Stimulated activated CD8-positive, alpha-beta memory T cell treated with anti-CD3 and anti-CD28 coated beads, Interleukin-12 subunit alpha, Interleukin-12 subunit beta, amount 100 ng/mL, for 1 hour (primary cell): ENCODE measurements at regions not wholly inside any gene's neighbourhood (a gene's known extent, or its start where the extent isn't known, plus 50 kb on each side); places are given as distances from the start of the nearest gene placed in this dataset.

ENCODE experiments used
- DNase-seq: peaks from one replicate; pipeline ENCODE4 v3.0.0-alpha.2; 2020; ENCODE audit warnings: low read depth

GRCh38 chr15:85941186-85941855, 138.3 kb upstream of the AGBL1 start:
- DNase-seq = no peak

- DNase-seq = no peak
These were observed 137.0 kb upstream of the AGBL1 start for GRCh38 chr15:85942632-85943031.

DNA sequence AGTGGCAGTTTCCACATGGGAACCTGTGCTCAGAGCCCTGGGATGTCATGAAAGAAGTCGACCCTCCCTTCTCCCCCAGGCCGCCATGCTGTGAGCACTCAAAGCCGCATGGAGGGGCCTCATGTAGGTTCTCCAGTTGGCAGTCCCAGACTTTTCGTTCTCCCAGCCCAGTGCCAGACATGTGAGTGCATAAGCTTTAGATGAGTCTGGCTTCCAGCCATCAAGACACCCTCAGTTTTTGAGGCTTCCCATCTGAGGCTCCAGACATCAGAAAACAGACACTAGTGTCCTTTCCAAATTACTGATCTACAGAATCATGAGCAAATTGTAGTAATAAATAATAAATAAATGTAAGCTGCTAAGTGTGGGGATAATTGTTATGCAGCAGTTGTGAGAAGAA, 136.5 kb upstream of the AGBL1 start:
- no peak for DNase-seq

- DNase-seq = no peak
These were observed 135.9 kb upstream of the AGBL1 start for GRCh38 chr15:85943791-85944190.

GRCh38 chr15:85947021-85947420, 132.7 kb upstream of the AGBL1 start:
- no peak for DNase-seq

DNA sequence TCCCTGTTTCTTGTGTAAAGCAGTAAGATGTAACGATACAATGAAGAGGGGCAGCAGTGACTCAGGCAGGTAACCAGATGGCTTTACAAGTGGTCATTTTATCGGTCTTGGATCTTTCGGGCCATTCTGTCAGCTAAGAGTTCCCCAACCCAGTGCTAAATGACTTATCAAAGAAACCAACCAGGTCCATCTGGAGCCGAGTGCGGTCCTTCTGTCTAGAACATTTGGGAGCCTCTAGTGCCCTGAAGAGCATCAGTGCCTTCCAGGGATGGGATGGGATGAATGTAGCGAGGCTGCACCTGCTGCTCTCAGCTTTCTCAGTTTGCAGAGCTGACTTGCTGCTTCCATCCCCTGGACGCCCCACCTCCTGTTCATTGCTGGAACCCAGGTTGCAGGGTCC, 131.7 kb upstream of the AGBL1 start:
- no peak for DNase-seq

DNA sequence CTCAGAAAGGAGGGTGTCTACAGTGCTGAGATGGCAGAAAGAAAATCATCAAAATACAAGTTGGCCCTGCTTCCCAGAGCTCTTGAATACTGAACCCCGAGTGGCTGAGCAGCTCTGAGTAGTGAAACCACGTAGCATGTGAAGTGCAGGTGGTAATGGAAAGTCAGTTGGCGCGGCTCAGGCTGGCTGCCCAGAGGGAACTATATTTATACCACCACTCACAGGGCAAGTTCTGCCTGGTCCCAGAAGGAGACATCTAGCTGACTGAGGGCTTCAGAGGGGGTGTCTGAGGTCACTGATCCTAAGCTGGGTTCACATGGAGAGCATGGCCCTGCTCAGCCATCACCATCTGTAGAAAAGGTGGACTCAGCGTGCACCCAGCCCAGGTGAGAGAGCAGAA, 129.6 kb upstream of the AGBL1 start:
- DNase-seq = no peak

DNA sequence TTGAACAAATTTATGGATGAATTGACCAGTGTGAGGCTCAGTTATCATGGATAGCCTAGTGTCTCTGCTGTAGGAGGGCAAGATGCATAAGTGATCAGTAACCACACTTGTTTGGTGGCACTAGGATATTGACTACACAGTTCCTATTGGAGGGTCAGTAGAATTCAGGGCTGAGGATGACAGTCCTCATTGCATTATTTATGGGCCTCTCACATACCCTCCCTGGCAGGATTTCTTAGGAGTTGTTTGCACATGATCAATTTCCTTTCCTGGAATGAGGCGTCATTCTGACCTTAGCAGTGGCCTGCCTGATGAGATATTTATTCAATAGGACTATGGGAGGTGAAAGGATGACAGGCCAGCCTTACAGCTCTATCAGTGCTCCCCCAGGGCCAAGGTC, 125.1 kb upstream of the AGBL1 start:
- DNase-seq = no peak

DNA sequence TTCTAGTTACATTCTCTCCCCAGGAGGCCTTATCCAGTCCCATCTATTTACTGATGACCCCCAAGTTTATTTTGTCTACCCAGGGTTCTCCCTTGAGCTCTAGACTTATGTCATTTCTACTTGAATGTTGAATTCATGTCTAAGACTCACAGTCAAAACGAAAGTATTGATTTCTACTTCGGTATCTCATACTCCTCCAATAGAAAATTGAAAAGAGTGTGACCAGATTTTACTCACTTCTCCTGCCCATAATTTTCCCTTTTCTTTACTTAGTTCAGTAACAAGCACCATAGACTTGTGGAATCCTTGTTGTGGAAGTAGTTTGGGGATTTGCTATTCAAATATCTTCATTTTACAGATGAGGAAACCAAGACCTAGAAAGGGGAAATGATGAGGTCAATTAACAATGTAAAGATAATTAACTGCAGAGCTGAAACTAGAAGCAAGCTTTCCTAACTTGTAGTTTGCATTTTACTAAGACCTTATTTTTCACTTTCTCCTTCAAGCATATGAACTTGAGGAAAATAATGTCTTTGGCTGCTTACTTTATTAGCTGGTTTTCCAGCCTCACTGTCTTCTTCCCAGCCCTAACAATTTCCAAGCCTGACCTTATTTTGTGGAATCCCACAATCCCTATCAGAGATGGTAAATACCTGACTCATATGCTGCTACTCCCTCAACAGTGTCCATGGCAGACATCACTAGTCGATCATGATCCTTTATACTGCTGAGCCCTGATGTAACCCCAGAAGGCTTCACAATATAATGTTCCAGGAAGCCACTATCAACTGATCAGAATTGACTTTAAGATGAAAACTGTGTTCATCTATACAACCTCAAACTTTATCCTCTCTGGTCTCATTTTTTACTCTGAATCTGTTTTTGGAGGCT, 123.9 kb upstream of the AGBL1 start:
- DNase-seq = no peak

- DNase-seq = no peak
These were observed 123.0 kb upstream of the AGBL1 start for GRCh38 chr15:85956532-85957275.

DNA sequence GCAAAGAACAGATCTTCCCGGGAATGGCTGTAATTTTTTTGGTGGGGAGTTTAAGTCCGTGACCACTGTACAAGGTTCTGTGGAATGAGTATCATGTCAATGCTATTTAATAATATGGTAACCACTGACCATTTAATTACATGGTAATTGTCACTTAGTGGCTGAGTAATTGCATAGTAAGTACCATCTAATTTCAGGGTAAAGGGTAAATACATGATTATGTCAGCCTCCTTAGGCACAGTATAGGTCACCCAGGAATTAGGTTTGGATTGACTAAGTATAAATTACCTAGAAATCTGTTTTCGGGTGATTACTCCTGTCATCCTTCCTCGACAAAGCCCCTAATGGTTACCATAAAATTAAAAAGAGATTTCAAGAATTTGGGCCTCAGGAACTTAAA, 120.1 kb upstream of the AGBL1 start:
- no peak for DNase-seq

- no peak for DNase-seq
These were observed 119.3 kb upstream of the AGBL1 start for GRCh38 chr15:85960381-85960780.

DNA sequence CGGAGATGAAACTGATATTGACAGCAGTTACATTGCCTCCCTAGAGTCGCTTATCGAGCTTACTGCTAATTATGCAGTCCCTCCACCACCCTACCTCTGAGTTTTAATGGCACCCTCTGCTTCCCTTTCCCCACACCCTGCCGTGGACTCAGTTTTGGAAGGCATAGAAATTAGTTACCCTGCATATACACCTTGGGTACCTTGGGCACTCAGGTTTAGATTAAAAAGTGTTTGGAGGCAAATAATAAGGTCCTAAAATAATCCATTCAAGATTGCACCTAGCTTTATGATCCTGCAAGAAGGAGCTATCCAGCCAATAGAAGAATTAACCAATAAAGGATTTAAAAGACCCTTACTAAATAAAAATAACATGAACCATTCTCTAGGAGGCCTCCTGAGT, 117.8 kb upstream of the AGBL1 start:
- no peak for DNase-seq

DNA sequence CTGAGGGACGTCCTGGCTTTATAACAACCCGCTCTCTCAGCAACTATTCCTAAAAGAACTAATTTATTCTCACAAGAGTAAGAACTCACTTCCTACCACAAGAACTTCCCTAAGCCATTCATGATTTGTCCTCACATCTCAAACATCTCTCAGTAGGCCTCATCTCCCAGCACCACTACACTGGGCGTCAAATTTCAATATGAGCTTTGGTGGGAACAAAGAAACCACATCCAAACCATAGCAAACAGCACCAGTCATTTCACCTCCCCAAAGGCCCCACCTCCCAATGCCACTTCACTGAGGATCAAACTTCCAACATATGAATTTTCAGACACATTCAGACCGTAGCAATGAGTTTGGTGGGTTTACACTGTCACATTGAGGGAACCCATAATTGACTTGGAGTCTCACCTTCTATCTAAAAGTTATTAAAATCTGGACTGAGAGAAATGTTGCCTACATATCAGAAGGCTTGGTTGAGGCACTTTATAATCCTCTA, 116.4 kb upstream of the AGBL1 start:
- DNase-seq = no peak

DNA sequence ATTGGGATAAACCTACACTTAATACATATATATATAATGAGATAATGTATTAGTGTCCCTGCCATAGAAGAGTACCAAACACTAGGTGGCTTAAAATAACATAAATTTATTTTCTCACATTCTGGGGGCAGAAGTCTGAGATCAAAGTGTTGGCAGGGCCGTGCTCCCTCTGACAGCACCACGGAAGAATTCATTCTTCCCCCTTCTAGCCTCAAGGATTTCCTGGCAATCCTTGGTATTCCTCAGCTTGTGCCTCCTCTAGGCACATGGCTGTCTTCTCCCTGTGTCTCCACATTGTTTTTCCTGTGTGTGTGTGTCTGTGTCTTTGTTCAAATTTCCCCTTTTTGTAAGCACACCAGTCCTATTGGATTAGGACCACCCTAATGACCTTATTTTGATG, 115.2 kb upstream of the AGBL1 start:
- no peak for DNase-seq

DNA sequence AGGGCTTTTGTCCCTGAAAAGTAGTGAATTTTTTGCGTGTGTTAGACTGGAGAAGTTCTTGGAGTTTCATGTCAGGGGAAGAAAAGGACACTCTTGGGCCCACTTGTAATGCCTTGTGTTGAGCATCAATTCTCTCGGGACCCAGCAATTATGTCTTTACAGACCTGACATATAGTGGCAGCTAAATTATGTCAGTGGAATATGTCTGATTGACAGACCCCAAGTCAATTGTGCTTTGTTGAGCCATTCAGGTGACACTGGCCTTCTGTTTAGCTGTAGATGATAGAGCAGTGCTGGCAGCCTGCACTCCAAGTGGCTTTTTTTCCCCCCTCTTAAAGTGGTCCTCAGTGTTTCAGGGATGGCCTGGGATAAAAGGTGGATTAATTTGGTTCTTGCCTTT, 112.1 kb upstream of the AGBL1 start:
- DNase-seq = no peak

DNA sequence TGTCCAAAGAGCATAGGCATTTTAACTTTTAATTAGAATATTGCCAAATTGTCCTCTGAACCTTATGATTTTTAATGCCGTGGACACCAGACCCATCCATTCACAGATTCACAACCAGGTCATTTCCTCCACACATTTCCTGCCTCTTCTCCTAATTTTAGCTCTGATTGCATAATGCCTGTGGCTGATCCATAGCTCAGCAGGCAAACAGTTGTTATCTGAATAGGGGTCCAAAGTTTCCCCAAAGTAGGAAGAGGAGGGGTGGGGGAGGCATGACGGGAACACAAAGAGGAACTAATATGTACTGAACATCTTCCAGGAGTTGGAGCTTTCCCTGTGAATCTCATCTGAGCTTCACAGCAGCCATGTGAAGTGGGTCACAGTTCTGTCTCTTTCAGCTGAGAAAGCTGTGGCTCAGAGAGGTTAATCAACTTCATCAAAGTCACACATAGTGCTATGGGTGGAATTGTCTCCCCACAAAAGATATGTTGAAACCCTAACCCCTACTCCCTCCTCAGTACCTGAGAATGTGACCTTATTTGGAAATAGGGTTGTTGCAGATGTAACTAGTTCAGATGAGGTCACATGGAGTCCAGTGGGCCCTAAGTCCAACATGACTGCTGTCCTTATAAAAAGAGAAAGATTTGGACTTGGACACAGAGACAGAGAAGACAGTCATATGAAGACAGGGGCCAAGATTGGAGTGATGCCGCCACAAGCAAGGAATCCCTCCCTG, 106.7 kb upstream of the AGBL1 start:
- DNase-seq = no peak

- DNase-seq = no peak
These were observed 105.9 kb upstream of the AGBL1 start for GRCh38 chr15:85973584-85974347.

DNA sequence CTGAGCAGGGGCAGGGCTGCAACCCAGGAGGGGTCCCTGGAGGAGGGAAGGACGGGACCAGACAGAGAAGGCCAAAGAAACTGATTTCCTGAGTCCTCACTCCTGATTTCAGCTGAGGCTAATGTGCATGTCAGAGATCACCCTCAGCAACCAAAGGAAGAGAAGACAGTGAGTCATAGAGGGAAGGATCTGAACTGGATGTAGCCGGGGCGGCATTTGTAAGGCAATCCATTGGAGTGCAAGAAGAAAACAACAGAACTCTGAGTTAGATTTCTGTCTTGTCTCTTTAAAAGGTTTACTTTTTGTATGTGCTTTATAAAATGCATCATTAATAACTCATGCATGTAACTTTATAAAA, 105.3 kb upstream of the AGBL1 start:
- no peak for DNase-seq

GRCh38 chr15:85974742-85975141, 104.9 kb upstream of the AGBL1 start:
- DNase-seq = no peak

DNA sequence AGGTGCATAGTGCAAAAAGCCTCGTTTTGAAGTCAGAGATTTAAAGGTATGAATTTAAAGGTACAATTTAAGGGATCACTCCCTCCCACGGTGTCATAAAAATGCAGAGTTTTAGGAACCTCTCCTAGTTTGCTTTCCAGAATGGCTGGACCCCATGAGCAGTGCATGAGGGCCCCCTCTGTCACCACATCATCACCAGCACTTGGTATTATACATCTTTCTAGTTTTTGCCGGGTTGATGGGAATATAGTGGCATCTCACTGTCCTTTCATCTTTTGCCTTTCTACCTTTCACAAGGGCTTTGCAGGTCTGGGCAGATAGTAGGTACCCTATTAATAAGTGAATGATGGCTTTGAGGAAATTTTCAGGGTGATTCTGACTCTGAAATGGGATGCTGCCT, 103.6 kb upstream of the AGBL1 start:
- DNase-seq = no peak
